ENCODE measurements at regions not wholly inside any gene's neighbourhood (a gene's known extent, or its start where the extent isn't known, plus 50 kb on each side); places are given as distances from the start of the nearest gene placed in this dataset.
"Not testable (repeated sequence)": the region's sequence is repeated elsewhere in the genome, so short reads cannot be mapped to it uniquely, and the experiment has no call there.

GRCh38 chr2:228927028-228928010 lies 343.8 kb downstream of the PID1 start:
- Histone ChIP-seq H3K9me3 (no peaks in the 10 kb centered on the region), H3K36me3 (replicated peaks in 1 of 2; ENCODE audit: insufficient read depth in 1 of 2, low read depth in 2 of 2) (no peaks in the 10 kb centered on the region), H3K4me3 (no peak overlapping the region), H3K27me3 (no peaks in the 10 kb centered on the region), H3K4me1 (no peaks in the 10 kb centered on the region), H3K27ac (no peak overlapping the region)
- 44 to 47% methylated on average over 3 of the region's 3 CpGs for WGBS, 2 donors
- DNase-seq (no peak), ATAC-seq (no peak)
- intact Hi-C loops (cut with DNase I): no loop called here
- no peak for TF ChIP-seq POLR2A (IDR thresholded peaks at IDR 0.05)
- TF ChIP-seq CTCF (IDR thresholded peaks at IDR 0.05): no peak

DNA sequence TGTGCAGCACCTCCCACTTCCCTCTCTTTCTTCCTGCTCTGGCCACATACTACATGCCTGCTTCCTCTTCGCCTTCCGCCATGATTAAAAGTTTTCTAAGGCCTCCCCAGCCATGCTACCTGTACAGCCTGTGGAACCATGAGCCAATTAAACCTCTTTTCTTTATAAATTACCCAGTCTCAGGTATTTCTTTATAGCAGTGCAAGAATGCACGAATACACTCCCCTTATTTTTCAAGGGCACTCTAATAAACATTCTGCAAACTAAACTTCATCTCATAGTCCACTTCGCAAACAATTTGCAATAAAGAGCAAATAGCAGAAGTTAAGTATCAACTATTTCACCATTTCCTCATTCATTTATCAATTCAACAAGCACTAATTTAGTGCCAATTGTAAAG lies 351.3 kb downstream of the PID1 start:
- H3K4me3 ChIP-seq: no peak overlapping the region
- H3K9me3 ChIP-seq: no peaks in the 10 kb centered on the region
- intact Hi-C loops (cut with DNase I): no loop called here
- ATAC-seq: no peak
- DNase-seq: no peak
- WGBS, 2 donors: 61 to 67% methylated on average over 4 of the region's 4 CpGs
- H3K27me3 ChIP-seq: no peaks in the 10 kb centered on the region
- no peaks in the 10 kb centered on the region for H3K36me3 ChIP-seq (replicated peaks in 1 of 2; ENCODE audit: insufficient read depth in 1 of 2, low read depth in 2 of 2)
- no peaks in the 10 kb centered on the region for H3K4me1 ChIP-seq
- no peak for TF ChIP-seq CTCF (IDR thresholded peaks at IDR 0.05)
- no peak for TF ChIP-seq POLR2A (IDR thresholded peaks at IDR 0.05)
- H3K27ac ChIP-seq: no peak overlapping the region

DNA sequence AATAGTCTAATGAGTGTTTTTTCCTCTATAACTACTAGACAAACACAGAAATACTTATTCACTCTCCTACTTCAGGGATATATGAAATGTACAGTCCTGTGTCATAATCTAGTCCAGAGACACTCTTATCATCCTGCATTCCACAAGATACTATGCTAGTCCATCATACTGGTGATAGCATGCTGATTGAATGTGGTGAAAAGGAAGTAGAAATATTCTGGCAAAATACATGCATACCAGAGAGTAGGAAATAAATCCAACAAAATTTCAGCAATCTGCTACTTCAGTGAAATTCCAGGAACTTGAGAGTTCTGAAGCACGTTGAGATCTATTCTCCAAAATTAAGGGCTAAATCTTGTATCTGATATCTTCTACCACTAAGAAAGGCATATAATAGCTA lies 353.9 kb downstream of the PID1 start:
- WGBS, 2 donors: 34 to 35% methylated on average over 1 of the region's 1 CpG
- TF ChIP-seq CTCF (IDR thresholded peaks at IDR 0.05) (no peak), POLR2A (IDR thresholded peaks at IDR 0.05) (no peak)
- Histone ChIP-seq H3K9me3 (no peaks in the 10 kb centered on the region), H3K36me3 (replicated peaks in 1 of 2; ENCODE audit: insufficient read depth in 1 of 2, low read depth in 2 of 2) (no peaks in the 10 kb centered on the region), H3K27me3 (no peaks in the 10 kb centered on the region), H3K4me3 (no peak overlapping the region), H3K4me1 (no peaks in the 10 kb centered on the region), H3K27ac (no peak overlapping the region)
- intact Hi-C loops (cut with DNase I): no loop called here
- DNase-seq (no peak), ATAC-seq (no peak)

- no peak overlapping the region for H3K4me3 ChIP-seq
- no peaks in the 10 kb centered on the region for H3K4me1 ChIP-seq
- intact Hi-C loops (cut with DNase I): no loop called here
- no peaks in the 10 kb centered on the region for H3K9me3 ChIP-seq
- no peak for ATAC-seq
- H3K36me3 ChIP-seq (replicated peaks in 1 of 2; ENCODE audit: insufficient read depth in 1 of 2, low read depth in 2 of 2): no peaks in the 10 kb centered on the region
- no peak overlapping the region for H3K27ac ChIP-seq
- 51 to 73% methylated on average over 4 of the region's 4 CpGs for WGBS, 2 donors
- H3K27me3 ChIP-seq: no peaks in the 10 kb centered on the region
- no peak for DNase-seq
- TF ChIP-seq POLR2A (IDR thresholded peaks at IDR 0.05): no peak
Observed at GRCh38 chr2:228916416-228917090, 354.5 kb downstream of the PID1 start.

GRCh38 chr2:228913176-228913575 lies 357.9 kb downstream of the PID1 start:
- H3K27ac ChIP-seq: no peak overlapping the region
- no peaks in the 10 kb centered on the region for H3K4me1 ChIP-seq
- WGBS, 2 donors: 60 to 61% methylated on average over 3 of the region's 3 CpGs
- no peaks in the 10 kb centered on the region for H3K9me3 ChIP-seq
- DNase-seq (no peak), ATAC-seq (no peak)
- no peaks in the 10 kb centered on the region for H3K27me3 ChIP-seq
- no peaks in the 10 kb centered on the region for H3K36me3 ChIP-seq (replicated peaks in 1 of 2; ENCODE audit: insufficient read depth in 1 of 2, low read depth in 2 of 2)
- no peak overlapping the region for H3K4me3 ChIP-seq
- TF ChIP-seq CTCF (IDR thresholded peaks at IDR 0.05) (no peak), POLR2A (IDR thresholded peaks at IDR 0.05) (no peak)
- intact Hi-C loops (cut with DNase I): no loop called here

- ATAC-seq; H3K9me3 ChIP-seq; H3K4me3 ChIP-seq; H3K27ac ChIP-seq; H3K36me3 ChIP-seq (replicated peaks in 1 of 2; ENCODE audit: insufficient read depth in 1 of 2, low read depth in 2 of 2); H3K27me3 ChIP-seq; intact Hi-C loops (cut with DNase I); H3K4me1 ChIP-seq; DNase-seq: not testable (repeated sequence)
- 64 to 73% methylated on average over 1 of the region's 1 CpG for WGBS, 2 donors
Observed at GRCh38 chr2:228910872-228911271, 360.2 kb downstream of the PID1 start.

Data from body of pancreas (tissue), 4 donors.